OCI-M2 (cell line): ENCODE measurements at regions not wholly inside any gene's neighbourhood (a gene's known extent, or its start where the extent isn't known, plus 50 kb on each side); places are given as distances from the start of the nearest gene placed in this dataset.

ENCODE experiments used
- DNase-seq: peaks from one replicate; lab custom pipeline; 2025; ENCODE audit not compliant: unreplicated experiment; lab: John Stamatoyannopoulos, UW

DNA sequence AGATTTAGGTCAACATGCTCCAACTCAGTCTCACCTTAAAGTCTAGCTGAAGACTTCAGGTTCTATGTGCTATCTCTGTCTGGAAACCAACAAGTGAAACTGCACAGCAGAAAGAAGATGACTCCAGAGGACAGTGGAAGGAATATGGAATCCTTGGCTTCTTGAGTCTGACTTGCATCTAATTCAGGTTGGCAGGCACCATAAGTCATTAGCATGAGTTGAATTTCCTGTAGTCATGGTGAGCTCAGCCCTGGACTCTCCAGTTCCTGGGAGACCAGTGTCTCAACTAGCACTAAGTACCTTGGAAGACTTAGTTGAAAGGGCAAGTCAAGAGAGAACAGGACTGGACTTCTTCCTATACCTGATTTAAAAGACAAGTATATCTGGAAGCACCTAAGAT, 129.7 kb downstream of the DTWD1 start:
- no peak for DNase-seq

DNA sequence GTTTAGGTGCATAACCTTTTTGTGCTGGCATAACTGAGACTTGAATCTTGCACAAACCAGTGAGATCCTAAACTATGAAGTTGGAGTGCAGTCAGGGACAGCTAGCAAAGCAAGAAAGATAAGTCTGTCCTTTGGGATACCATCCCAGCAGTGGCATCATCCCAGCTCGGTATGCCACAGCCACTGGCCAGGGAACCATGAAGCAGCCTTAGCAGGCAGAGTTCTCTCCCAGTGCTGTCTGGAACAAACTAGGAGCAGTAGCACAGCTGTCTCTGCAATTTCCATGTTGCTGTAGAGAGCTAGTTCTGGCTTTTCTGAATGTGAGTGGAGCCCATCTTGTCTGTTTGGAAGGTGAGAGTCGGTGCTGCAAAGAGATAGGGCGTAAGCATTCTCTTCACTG, 130.3 kb downstream of the DTWD1 start:
- no peak for DNase-seq

DNA sequence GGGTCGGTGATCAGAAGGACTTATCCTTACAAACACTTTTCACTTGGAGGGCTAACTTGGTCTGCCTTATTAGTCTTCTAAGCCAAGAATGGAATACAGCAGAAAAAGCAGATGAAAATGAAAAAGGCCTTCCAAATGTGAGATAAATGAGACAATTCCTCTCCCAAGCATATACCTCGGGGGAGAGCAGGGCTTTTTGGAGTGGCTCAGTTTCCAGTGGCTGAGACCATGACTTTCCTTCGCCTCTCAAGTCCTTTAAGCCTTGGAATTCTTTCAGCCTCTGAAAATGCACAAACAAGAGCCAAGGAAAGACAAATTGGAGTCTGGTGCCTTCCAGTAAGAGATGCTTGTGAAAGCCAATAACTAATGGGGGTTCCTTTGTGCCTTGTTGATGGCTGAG, 130.9 kb downstream of the DTWD1 start:
- DNase-seq, result no peak

DNA sequence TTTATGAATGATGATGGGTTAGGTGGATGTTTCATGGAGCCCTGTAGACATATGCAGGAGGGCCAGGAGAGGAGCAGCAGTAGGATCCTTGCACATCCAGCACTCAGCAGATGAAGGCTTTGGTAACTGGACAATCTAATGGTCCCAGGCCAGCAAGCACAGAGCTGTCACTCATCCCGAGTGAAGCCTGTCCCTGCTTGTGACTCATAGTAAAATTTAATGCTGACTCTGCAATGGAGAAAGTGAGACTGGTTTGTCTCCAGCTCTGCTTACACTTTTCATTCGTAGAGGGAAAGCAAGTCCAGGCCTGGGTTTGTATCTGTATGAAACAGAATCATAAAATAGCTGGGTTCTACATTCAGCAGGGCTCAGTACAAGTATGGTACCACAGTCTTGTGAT, 131.7 kb downstream of the DTWD1 start:
- no peak for DNase-seq

DNA sequence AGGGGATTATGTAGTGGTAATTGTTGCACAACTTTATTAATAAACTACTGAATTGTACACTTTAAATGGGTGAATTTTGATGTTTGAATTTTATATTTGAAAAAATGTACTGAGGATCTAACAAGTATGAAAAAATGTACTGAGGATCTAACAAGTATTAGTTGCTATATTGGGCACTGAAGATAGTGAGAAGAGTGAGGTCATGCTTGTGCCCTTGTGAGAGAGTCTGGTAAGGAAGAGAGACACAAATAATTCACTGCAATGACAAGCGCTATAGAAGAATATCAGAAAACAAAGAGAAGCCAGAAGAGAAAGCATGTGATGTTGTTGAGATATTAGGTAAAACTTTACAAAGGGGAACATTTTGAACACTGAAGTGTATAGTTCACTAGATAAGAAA, 137.6 kb downstream of the DTWD1 start:
- DNase-seq, result no peak

DNA sequence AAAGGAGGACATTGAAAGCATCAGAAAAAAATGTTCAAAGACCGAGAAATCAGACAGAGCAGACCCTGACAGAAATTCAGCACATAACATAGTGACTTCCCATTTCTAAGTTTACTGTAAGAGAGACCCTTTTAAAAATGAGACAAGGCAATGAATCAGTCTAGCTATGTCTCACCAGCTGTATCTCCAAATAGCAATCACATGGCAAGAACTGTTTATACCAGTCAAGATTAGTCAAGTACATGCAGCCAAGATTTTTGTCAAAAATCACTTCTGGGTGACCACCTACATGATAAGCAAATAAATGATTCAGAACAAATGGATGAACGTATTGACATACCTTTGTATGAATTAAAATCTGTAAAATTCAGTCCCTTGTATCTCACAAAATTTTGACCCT, 138.0 kb downstream of the DTWD1 start:
- no peak for DNase-seq

DNA sequence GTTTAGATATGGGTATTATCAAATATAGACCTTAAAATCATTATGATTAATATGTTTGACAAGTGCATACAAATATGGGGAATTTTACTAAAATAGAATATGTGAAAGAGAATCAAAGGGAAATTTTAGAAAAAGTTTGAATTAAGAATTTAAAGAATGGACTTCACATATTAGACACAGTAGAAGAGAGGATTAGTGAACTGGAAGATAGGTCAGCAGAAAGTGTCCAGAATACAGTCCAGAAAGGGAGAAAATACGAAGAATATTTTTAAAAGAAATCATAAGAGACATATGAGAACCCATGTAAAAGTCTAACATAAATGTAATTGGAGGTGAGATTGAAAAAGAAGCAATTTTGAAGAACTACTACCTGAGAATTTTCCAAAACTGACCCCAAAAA, 139.9 kb downstream of the DTWD1 start:
- DNase-seq, result no peak

DNA sequence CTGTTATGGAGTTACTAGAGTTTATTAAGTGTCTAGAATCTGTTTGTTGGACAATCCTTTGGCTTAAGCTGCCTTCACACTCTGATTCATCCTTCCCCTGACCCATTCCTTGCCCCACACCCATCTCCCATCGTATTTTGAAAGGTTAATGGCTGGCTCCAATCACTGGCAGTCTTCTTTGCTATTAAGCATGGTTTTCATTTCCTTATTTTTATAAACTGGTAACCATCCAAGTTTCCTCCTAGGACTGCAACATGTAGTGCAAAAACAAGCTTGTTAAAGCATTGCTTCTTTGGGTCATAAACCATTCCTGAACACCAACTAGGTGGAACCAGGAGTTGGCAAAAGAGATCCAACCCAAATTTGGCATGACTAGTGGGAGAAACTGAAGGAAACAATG, 148.4 kb downstream of the DTWD1 start:
- no peak for DNase-seq

DNA sequence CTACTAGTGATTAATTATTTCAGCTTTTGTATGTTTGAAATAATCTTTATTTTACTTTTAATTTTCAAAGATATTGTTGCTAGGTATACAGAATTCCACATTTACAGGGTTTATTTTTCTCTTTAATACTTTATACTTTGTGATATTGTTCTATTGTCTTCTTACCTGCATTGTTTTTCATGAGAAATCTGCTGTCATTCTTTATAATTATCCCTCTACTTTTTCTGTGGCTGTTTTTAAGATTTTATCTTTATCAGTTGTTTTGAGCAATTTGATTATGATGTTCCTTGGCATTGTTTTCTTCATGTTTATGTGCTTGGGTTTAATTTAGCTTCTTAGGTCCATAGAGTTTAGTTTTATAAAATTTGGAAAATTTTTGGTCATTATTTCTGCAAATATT, 168.6 kb downstream of the DTWD1 start:
- DNase-seq, result no peak

DNA sequence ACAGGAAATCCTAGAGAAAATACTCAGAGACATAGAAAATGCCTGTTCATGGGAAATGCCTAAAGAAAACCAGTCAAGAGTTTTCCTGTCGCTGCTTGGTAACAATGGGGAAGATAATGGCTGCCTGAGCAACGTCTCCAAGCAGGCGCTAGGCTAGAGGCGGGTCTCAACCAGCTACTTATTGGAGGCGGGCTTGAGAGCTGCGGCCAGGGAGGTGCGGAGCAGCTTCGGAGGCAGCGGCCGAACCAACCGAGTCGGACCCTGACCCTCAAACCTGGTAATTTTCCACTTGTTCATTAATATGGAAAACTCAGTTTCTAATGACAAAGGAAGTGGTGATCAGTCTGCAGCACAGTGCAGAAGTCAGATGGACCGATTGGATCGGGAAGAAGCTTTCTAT, 173.1 kb downstream of the DTWD1 start:
- no peak for DNase-seq

DNA sequence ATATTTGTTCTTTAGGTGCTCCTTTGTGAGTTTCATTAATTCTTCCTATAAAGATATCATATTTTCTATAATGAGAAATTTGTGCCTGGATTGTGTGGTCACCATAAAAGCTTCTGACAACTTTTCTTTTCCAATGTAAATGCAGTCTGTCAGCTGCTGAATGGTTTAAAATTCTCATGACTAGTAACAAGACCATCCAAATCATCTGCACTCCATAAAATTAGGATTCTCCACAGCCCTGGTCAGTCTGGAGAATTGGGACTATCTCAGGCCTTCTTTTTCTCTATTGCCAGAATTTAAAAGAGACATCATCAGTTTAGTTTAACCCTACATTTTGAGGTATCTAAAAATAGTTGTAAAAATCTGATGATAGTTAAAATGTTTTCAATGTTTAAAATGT, 180.9 kb downstream of the DTWD1 start:
- no peak for DNase-seq
